ENCODE measurements at regions not wholly inside any gene's neighbourhood (a gene's known extent, or its start where the extent isn't known, plus 50 kb on each side); places are given as distances from the start of the nearest gene placed in this dataset.

- peaks cover 0 to 14% of the 10 kb centered on the region in 2 experiments for H3K9me3 ChIP-seq (ENCODE audit: control insufficient read depth in 1 of 2, insufficient read depth in 1 of 2, low read length in 2 of 2)
- Mint-ChIP-seq H3K36me3 (ENCODE audit: low read depth) (no peaks in the 10 kb centered on the region), H3K4me1 (ENCODE audit: low read depth) (no peaks in the 10 kb centered on the region), H3K27me3 (no peaks in the 10 kb centered on the region), H3K27ac (no peak overlapping the region), H3K4me3 (no peak overlapping the region), H3K9me3 (no peaks in the 10 kb centered on the region)
- POLR2A ChIA-PET: no interaction called here
- no peaks in the 10 kb centered on the region for H3K36me3 ChIP-seq (ENCODE audit: insufficient read depth, low read length)
- H3K27me3 ChIP-seq (ENCODE audit: control insufficient read depth in 1 of 2, insufficient read depth in 2 of 2, low read length in 2 of 2): no peaks in the 10 kb centered on the region
- no peak overlapping the region for H3K4me3 ChIP-seq (ENCODE audit: low read length)
- intact Hi-C loops (cut with DNase I, micrococcal nuclease): no loop called here
- H3K4me1 ChIP-seq (ENCODE audit: insufficient read depth, low read length): no peaks in the 10 kb centered on the region
- CTCF ChIA-PET: no interaction called here
- no peak overlapping the region for H3K27ac ChIP-seq (ENCODE audit: low read depth in 1 of 2, low read length in 2 of 2)
- no peak for DNase-seq
- TF ChIP-seq CTCF (IDR thresholded peaks at IDR 0.05): no peak
- ATAC-seq (ENCODE audit: poor library complexity): no peak
Measured at GRCh38 chr14:101049942-101050341, 146.4 kb upstream of the RTL1 start.

DNA sequence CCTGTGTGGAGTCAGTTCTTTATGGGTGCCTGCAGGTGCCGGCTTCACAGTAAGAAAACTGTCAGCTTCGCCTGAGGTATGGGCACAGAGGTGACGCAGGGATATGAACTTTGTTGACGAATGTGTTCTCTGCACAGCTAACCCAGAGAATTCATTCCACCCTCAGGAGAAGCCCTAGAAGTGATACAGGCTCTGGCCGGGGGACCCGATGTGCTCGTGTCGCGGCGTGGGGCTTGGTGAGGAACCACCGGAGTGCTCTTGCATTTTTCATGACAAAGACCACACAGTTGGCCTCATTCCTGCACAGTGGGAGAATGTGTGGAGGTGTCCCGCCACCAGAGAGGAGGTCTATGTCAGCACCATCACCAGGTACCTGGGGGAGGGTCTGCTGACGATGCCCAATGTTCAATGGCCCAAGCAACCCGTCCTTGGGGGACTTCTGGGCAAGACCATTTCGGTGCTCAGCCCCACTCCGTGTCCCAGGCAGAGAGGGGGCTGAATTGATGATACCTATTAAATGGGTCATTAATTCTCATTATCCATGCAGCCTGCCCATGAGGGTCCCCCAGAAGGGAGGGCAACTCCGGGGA, 147.5 kb upstream of the RTL1 start:
- DNase-seq (no peak), ATAC-seq (ENCODE audit: poor library complexity) (no peak)
- Histone ChIP-seq H3K27ac (ENCODE audit: low read depth in 1 of 2, low read length in 2 of 2) (no peak overlapping the region), H3K36me3 (ENCODE audit: insufficient read depth, low read length) (no peaks in the 10 kb centered on the region), H3K4me1 (ENCODE audit: insufficient read depth, low read length) (no peaks in the 10 kb centered on the region), H3K4me3 (ENCODE audit: low read length) (no peak overlapping the region), H3K9me3 (ENCODE audit: control insufficient read depth in 1 of 2, insufficient read depth in 1 of 2, low read length in 2 of 2) (peaks cover 0 to 7% of the 10 kb centered on the region in 2 experiments), H3K27me3 (ENCODE audit: control insufficient read depth in 1 of 2, insufficient read depth in 2 of 2, low read length in 2 of 2) (no peaks in the 10 kb centered on the region)
- no peaks in the 10 kb centered on the region for H3K36me3 Mint-ChIP-seq (ENCODE audit: low read depth)
- H3K27ac Mint-ChIP-seq: no peak overlapping the region
- H3K27me3 Mint-ChIP-seq: no peaks in the 10 kb centered on the region
- no peaks in the 10 kb centered on the region for H3K9me3 Mint-ChIP-seq
- intact Hi-C loops (cut with DNase I, micrococcal nuclease): no loop called here
- TF ChIP-seq CTCF (IDR thresholded peaks at IDR 0.05): no peak
- no peaks in the 10 kb centered on the region for H3K4me1 Mint-ChIP-seq (ENCODE audit: low read depth)
- POLR2A ChIA-PET: no interaction called here
- CTCF ChIA-PET: no interaction called here
- H3K4me3 Mint-ChIP-seq: no peak overlapping the region

DNA sequence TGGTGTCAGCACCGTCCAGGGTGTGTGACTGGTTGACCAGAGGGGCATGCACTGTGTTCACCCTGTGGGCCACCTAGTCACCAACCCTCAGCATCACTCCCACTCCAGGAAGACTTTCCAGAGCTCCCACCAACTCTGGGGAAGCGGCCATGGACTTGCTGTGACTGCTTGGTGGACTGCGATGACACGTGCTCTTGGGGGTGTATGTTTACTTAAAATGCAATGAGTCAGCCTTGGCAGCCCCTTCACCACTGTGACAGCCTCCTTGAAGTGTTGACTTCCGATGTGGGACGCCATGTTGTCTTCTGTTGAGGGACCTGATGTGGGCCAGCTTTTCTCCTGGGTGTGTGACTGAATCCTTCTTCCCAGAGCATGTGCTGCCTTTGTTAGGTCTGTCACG, 151.1 kb upstream of the RTL1 start:
- ChIA-PET CTCF (no interaction called here), POLR2A (interaction anchor here (0.8 kb wide), 1 partner anchor 79 kb away, joined by 3 read pairs; no protein-coding TSS in a partner anchor)
- intact Hi-C loops (cut with DNase I, micrococcal nuclease): no loop called here
- Histone ChIP-seq H3K4me1 (ENCODE audit: insufficient read depth, low read length) (no peaks in the 10 kb centered on the region), H3K27ac (ENCODE audit: low read depth in 1 of 2, low read length in 2 of 2) (no peak overlapping the region), H3K36me3 (ENCODE audit: insufficient read depth, low read length) (no peaks in the 10 kb centered on the region), H3K9me3 (ENCODE audit: control insufficient read depth in 1 of 2, insufficient read depth in 1 of 2, low read length in 2 of 2) (peaks cover 4 to 8% of the 10 kb centered on the region in 2 experiments), H3K4me3 (ENCODE audit: low read length) (no peak overlapping the region), H3K27me3 (ENCODE audit: control insufficient read depth in 1 of 2, insufficient read depth in 2 of 2, low read length in 2 of 2) (no peaks in the 10 kb centered on the region)
- H3K4me1 Mint-ChIP-seq (ENCODE audit: low read depth): no peaks in the 10 kb centered on the region
- H3K9me3 Mint-ChIP-seq: peaks cover 5% of the 10 kb centered on the region
- no peak for TF ChIP-seq CTCF (IDR thresholded peaks at IDR 0.05)
- no peaks in the 10 kb centered on the region for H3K27me3 Mint-ChIP-seq
- no peaks in the 10 kb centered on the region for H3K36me3 Mint-ChIP-seq (ENCODE audit: low read depth)
- no peak overlapping the region for H3K4me3 Mint-ChIP-seq
- ATAC-seq (ENCODE audit: poor library complexity) (no peak), DNase-seq (no peak)
- no peak overlapping the region for H3K27ac Mint-ChIP-seq

All from CD4-positive, alpha-beta T cell (primary cell).